GM12892 (cell line): ENCODE measurements at regions not wholly inside any gene's neighbourhood (a gene's known extent, or its start where the extent isn't known, plus 50 kb on each side); places are given as distances from the start of the nearest gene placed in this dataset.

Experiments used
- DNase-seq: peaks from one replicate; pipeline ENCODE4 v3.0.0; 2011; ENCODE audit not compliant: insufficient read length
- FAIRE-seq: peaks from 2 replicates; lab custom pipeline; 2011; peaks lifted over from hg19 to GRCh38; lab: Jason Lieb, UNC
- POLR2A ChIP-seq: IDR thresholded peaks from 2 replicates; pipeline ENCODE4 v1.6.1; 2011; ENCODE audit warnings: low read depth, low read length, control low read depth
- POLR2AphosphoS5 ChIP-seq: IDR thresholded peaks from 2 replicates; pipeline ENCODE4 v1.6.1; 2011; ENCODE audit warnings: low read depth, low read length, control low read depth
- TAF1 ChIP-seq: IDR thresholded peaks from 2 replicates; pipeline ENCODE4 v1.6.1; 2011; ENCODE audit warnings: low read depth, mild to moderate bottlenecking, control low read depth, low read length, borderline replicate concordance

DNA sequence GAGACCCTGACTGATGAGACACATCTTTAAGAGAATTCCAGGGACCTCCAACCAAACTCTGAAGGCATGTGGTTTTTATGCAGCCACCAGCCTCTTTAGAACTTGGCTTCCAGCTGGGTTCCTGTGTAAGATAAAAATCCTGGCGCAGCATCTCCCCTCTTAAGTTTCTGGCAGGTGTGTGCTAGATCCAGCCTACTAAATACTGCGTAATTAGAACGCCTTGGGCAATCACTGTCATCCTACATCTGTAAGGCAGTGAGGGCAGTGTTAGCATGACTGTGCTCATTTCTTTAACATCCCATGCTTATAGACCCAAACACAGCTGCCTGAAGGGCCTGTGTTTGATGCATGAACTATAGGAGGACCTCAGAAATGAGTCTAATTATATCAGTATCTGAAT, 173.5 kb upstream of the OBI1 start:
- FAIRE-seq: no peak
- DNase-seq: no peak

DNA sequence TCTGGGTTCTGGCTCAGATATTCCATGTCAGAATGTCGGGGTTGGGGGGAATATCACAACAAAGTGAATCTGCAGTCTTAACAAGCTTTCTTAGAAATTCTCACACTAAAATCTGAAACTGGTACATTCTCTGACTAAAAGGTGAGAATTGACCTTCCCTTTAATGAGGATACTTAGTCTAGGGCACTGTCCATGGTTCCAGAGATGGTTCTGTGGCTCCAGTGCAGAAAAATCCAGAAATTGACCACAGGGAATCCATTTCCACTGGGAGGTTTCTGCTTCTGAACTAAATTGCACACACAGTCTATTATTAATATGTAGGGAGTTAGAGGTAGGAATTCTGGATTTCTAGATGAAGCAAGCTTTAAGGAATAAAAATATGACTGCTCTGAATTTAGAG, 171.6 kb upstream of the OBI1 start:
- TF ChIP-seq POLR2A (no peak), TAF1 (no peak), POLR2AphosphoS5 (no peak)
- DNase-seq (no peak), FAIRE-seq (no peak)

More for the DNA sequence above, 173.5 kb upstream of the OBI1 start:
- TF ChIP-seq POLR2A (no peak), TAF1 (no peak), POLR2AphosphoS5 (no peak)

DNA sequence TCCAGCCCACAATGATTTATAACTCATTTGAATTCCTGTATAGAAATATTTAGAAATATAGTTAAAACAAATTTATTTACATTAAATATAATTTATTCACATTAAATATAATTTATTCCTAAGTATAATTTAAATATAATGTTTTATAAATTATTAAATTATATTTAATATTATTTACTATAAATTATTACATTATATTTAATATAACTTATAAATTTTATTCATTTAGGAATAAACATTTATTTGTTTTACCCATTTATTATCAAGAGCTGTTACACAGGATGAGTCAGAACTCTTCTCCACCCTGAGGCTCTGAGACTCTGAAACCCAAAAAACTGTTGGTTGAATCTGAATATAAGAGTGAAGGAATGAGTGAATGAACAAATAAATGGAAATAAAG, 170.9 kb upstream of the OBI1 start:
- DNase-seq (no peak), FAIRE-seq (no peak)
- no peak for TF ChIP-seq POLR2AphosphoS5
- TF ChIP-seq POLR2A: no peak
- no peak for TF ChIP-seq TAF1

DNA sequence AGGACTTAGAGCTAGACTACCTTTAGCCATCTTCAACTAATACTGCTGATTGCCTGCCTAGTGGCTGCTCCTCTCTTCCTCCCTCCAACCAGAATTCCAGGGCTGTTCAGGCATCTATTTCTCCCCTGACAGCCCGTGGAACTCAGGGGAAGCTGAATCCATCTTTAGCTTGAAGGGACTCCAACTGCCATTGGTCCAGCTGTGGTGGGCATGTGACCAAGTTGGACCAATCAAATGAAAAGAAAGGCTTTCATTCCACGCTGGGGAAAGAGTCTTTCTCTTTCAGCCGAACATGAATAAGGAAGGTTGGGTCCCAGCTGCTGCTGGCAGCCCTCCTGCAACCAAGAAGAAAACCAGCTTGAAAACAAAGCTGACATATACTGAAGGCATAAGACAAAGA, 168.5 kb upstream of the OBI1 start:
- no peak for DNase-seq
- FAIRE-seq: no peak
- TF ChIP-seq POLR2A: no peak
- TF ChIP-seq TAF1: no peak
- no peak for TF ChIP-seq POLR2AphosphoS5

DNA sequence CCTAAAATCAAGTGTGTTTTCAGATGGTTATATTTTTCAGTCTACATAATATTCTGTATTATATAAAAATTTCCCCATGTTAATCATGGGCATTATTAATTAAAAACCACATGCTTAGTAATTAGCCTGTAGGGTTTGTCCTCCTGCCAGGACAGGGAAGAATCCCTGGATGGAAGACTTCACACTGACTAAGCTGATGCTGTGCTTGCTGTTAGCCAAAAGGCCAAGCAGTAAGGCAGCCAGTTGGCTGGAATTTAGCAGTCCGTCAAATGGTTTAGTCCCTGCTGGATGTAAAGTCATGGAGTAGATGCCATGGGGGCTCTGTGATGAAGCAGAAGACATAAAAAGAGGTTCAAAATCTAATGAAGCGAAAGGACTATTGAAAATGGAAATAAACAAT, 168.0 kb upstream of the OBI1 start:
- DNase-seq (no peak), FAIRE-seq (no peak)
- TF ChIP-seq POLR2A (no peak), POLR2AphosphoS5 (no peak), TAF1 (no peak)

DNA sequence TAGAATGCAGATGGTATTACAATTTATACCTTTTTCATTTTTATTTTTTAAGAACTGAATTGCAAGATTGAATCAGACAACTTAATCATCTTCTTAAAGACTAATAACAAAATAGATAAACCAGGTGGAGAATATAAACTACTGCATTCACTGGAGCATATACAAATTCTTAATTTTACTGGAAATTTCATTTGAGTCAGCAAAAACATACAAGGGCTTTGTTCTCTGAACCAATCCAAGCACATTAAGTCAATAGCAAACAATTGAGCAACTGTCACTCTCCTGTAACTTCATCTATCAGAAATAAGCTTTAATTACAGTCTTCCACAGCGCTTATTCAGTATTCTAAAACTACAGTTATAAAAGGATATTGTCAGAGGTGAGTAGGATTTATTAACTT, 167.4 kb upstream of the OBI1 start:
- DNase-seq (no peak), FAIRE-seq (no peak)
- TF ChIP-seq POLR2AphosphoS5: no peak
- TF ChIP-seq TAF1: no peak
- no peak for TF ChIP-seq POLR2A

DNA sequence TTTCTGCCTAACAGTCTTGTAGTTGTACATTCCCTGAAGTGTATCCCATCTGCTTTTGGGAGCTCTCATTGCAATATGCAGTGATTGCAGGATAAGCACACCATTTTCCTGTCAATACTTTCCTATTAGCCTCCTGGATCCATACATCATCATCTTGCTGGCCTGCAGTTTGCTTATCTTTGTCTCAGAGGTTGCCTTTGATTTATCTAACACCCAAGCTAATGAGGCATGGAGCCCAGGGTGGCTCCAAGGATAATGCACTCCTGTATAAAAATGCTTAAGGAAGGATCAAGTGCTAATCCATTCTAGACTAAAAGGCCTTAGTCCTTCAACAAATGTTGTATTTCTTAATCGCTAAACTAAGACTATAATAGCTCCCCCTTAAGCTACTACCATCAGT, 161.6 kb upstream of the OBI1 start:
- FAIRE-seq (no peak), DNase-seq (no peak)
- no peak for TF ChIP-seq POLR2AphosphoS5

DNA sequence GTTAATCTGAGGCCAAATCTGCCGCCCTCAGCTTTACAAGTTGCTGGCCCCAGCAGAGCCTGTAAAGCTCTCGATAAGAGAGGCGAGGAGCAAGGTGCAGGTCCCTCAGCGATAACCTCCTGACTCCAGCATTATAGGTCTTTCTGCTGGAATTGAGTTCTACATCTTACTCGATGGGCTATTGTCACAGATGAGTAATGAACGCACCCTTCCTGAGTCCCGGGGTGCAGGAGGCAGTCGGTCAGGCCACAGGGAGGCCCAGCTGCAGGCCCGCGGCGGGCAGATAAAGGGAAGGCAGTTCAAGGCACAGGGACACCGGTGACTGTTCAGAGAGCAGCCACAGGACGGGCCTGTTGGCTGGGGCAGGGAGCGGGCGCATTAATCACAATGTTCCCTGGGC, 157.6 kb upstream of the OBI1 start:
- DNase-seq (no peak), FAIRE-seq (no peak)
- TF ChIP-seq POLR2A (no peak), TAF1 (no peak)

DNA sequence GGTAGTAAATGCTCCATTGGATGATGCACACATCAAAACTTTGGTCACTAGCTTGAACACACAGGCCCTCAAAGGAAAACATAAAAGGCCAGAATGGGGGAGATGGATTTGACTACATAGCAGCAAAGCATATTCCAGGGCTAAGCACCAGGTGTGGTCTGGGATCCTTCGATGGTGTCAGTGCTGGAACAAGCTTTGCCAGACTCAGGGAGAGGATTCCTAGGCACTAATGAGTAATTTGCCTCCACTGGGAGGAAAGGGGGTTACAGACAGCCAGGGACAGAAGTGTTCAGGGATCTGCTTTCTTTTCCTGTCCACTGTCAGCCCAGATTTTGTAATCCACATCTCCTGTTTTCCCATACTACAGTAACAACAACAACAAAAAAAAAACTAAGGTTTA, 157.2 kb upstream of the OBI1 start:
- no peak for FAIRE-seq
- TF ChIP-seq POLR2AphosphoS5 (no peak), TAF1 (no peak), POLR2A (no peak)
- no peak for DNase-seq

DNA sequence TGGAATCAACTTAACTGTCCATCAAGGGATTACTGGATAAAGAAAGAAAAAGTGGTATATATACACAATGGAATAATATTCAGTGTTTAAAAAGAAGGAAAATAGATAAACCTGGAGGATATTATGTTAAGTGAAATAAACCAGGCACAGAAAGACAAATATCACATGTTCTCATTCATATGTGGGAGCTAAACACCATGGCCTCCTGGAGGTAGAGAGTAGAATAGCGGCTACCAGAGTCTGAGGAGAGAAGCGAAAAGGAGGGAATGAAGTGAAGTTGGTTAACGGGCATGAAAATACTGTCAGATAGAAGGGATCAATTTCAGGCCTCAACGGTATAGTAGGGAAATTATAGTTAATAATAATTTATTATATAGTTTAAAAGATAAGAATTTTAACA, 147.5 kb upstream of the OBI1 start:
- no peak for FAIRE-seq

DNA sequence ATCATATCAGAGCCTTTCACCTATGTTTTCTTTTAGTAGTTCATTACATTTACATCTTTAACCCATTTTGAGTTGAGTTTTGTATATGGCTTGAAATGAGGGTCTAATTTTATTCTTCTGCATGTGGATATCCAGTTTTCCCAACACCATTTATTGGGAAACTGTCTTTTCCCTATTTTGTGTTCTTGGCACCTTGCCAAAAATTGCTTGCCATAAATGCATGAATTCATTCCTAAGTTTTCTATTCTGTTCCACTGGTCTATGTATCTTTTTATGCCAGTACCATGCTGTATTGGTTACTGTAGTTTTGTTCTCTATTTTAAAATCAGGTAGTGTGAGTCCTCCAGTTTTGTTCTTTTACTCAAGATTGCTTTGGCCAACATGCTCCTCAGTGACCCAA, 144.0 kb upstream of the OBI1 start:
- TF ChIP-seq POLR2A: no peak
- TF ChIP-seq TAF1: no peak
- TF ChIP-seq POLR2AphosphoS5: no peak
- FAIRE-seq (no peak), DNase-seq (no peak)

More for the DNA sequence above, 147.5 kb upstream of the OBI1 start:
- no peak for DNase-seq
- TF ChIP-seq POLR2A: no peak
- TF ChIP-seq POLR2AphosphoS5: no peak
- TF ChIP-seq TAF1: no peak

DNA sequence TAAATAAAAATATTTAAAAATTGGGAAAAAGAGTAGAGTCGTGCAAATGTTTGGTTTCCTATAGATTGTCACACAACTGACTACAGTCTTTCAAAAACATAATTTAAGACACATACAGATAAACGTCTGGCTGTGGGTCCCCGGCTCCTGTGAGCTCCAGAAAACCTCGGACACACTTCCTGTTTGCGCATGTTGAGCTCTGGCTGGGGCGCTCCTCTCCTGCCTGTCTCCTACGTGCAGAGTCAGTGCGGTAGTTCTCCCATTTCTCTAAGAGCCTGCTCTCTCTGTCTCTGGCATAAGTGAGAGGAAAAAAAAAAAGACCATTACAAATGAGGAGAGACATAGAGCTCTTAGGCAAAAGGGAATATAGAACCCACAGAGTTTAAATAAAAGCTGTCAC, 128.2 kb upstream of the OBI1 start:
- no peak for TF ChIP-seq POLR2A
- TF ChIP-seq POLR2AphosphoS5: no peak
- no peak for TF ChIP-seq TAF1
- DNase-seq (no peak), FAIRE-seq (no peak)

DNA sequence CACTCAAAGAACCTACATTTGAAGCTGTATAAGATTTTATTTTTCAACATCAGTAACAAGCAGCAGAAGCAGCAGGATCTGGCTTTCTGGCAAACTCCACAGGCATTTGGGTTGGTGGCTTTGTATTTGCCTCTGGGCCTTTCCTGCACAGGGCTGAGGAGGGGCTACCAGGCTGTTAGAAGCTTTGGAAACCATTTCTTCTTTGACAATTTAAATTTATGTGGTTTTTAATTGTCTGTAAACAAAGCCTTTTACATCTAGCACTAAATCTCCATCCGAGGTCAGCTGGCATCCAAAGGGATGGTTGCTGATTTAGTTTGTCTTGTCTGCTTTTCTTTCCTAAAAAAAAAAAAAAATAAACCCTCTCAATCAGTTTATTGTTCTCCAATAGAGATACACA, 127.5 kb upstream of the OBI1 start:
- DNase-seq: no peak
- no peak for FAIRE-seq
- no peak for TF ChIP-seq POLR2AphosphoS5
- no peak for TF ChIP-seq TAF1
- no peak for TF ChIP-seq POLR2A
